GM20000 (cell line): ENCODE measurements at regions not wholly inside any gene's neighbourhood (a gene's known extent, or its start where the extent isn't known, plus 50 kb on each side); places are given as distances from the start of the nearest gene placed in this dataset.

Experiments used
- DNase-seq: peaks from one replicate; pipeline ENCODE4 v3.0.0; 2012; ENCODE audit warnings: low spot score
- CTCF ChIP-seq: IDR thresholded peaks from 2 replicates; pipeline ENCODE4 v1.5.1; 2012; ENCODE audit warnings: mild to moderate bottlenecking, control low read depth; ENCODE audit errors: extremely low read depth, missing control alignments

GRCh38 chr16:62625326-62625725 lies 589.1 kb upstream of the CDH8 start:
- no peak for TF ChIP-seq CTCF

GRCh38 chr16:62620275-62620674 lies 584.0 kb upstream of the CDH8 start:
- TF ChIP-seq CTCF: no peak
- no peak for DNase-seq

More at GRCh38 chr16:62625326-62625725, 589.1 kb upstream of the CDH8 start:
- DNase-seq: no peak

- no peak for TF ChIP-seq CTCF
- no peak for DNase-seq
Observed at GRCh38 chr16:62615526-62615925, 579.3 kb upstream of the CDH8 start.

GRCh38 chr16:62610291-62610690 lies 574.1 kb upstream of the CDH8 start:
- DNase-seq: no peak
- no peak for TF ChIP-seq CTCF

- TF ChIP-seq CTCF: no peak
- DNase-seq: no peak
Observed at GRCh38 chr16:62602790-62603189, 566.6 kb upstream of the CDH8 start.

- no peak for TF ChIP-seq CTCF
Observed at GRCh38 chr16:62597875-62598274, 561.6 kb upstream of the CDH8 start.

GRCh38 chr16:62596584-62596983 lies 560.3 kb upstream of the CDH8 start:
- no peak for DNase-seq
- TF ChIP-seq CTCF: no peak

More at GRCh38 chr16:62597875-62598274, 561.6 kb upstream of the CDH8 start:
- DNase-seq: no peak
